ENCODE measurements at regions not wholly inside any gene's neighbourhood (a gene's known extent, or its start where the extent isn't known, plus 50 kb on each side); places are given as distances from the start of the nearest gene placed in this dataset.

DNA sequence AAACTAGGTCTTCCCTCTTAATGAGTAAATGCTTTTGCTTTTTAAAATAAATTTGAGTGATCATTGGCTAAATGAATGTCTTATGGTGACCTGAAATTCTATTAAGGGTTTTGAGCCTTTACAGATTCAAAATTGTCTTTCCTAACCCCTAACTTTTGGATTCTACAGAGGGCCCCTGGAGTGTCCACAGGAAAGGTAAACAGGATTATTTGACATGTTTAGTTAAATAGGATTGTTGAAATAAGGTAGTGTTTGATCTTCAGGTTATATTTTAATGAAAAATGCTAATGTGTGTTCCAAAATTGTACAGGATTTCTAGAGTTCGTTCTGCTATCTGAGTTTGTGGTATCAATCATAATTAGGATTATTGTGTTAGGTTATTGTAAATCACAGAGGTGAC is 55.9 kb upstream of the GJB6 start:
- H3K79me1 ChIP-seq (ENCODE audit: low read length) = no peaks in the 10 kb centered on the region
- H3K23ac ChIP-seq (ENCODE audit: low read length) = no peak overlapping the region
- no peak overlapping the region for H3K9ac ChIP-seq (ENCODE audit: low read length)
- no peak overlapping the region for H3K4me3 ChIP-seq (ENCODE audit: low read depth, low read length)
- peaks cover 0 to 2% of the 10 kb centered on the region in 2 experiments for H3K36me3 ChIP-seq (ENCODE audit: control insufficient read depth in 1 of 2, insufficient read depth in 2 of 2, low read length in 2 of 2)
- no peak overlapping the region for H3K18ac ChIP-seq (ENCODE audit: low read length)
- peaks cover 16% of the 10 kb centered on the region for H3K9me3 ChIP-seq (ENCODE audit: insufficient read depth, low read depth, low read length)
- H4K8ac ChIP-seq (ENCODE audit: low read depth, low read length) = no peak overlapping the region
- H3K4me2 ChIP-seq (ENCODE audit: low read length) = no peak overlapping the region
- no peak for DNase-seq
- H2AFZ ChIP-seq (ENCODE audit: insufficient read depth, low read length, poor library complexity) = no peak overlapping the region
- H4K12ac ChIP-seq (ENCODE audit: low read depth, low read length) = no peak overlapping the region
- H3K27ac ChIP-seq (ENCODE audit: low read depth, low read length) = no peak overlapping the region
- H3K14ac ChIP-seq (ENCODE audit: low read length) = no peak overlapping the region
- H2BK5ac ChIP-seq (ENCODE audit: low read depth, low read length, poor library complexity) = no peak overlapping the region
- H4K91ac ChIP-seq (ENCODE audit: low read depth, low read length) = no peak overlapping the region
- no CpG with 5 or more reads among the region's 1 CpG for WGBS (ENCODE audit: extremely low coverage, insufficient coverage, insufficient read length)
- no peak overlapping the region for H2AK5ac ChIP-seq (ENCODE audit: low read length)
- H3K79me2 ChIP-seq (ENCODE audit: control insufficient read depth, insufficient read depth, low read length, poor library complexity) = no peaks in the 10 kb centered on the region
- no peaks in the 10 kb centered on the region for H3K4me1 ChIP-seq (ENCODE audit: control insufficient read depth in 1 of 2, insufficient read depth in 2 of 2, low read length in 2 of 2)
- H2BK12ac ChIP-seq (ENCODE audit: low read length) = no peak overlapping the region
- H3K27me3 ChIP-seq (ENCODE audit: insufficient read depth, low read length) = no peaks in the 10 kb centered on the region
- H3K4ac ChIP-seq (ENCODE audit: low read depth, low read length) = no peak overlapping the region
- no peak overlapping the region for H2BK120ac ChIP-seq (ENCODE audit: insufficient read depth, low read length, poor library complexity)

DNA sequence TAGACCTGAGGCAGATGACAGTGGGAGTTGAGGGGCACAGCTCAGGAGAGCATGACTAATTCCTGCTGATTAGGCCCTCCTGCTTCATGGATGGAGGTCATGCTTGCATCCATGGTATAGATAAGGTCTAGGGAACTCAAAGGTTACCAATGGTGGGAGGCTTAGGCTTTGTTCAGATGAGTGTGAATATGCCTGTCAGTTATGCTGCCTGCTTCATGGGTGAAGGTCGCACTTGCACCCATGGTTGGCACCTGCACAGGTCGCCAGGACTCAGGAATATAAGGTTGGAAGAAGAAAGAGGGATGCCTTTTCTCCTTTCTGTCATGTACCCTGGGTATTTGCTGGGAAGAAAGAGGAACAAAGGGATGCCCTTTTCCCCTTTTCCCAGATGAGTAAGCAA is 53.4 kb upstream of the GJB6 start:
- Histone ChIP-seq H2AK5ac (ENCODE audit: low read length) (no peak overlapping the region), H4K91ac (ENCODE audit: low read depth, low read length) (no peak overlapping the region), H2AFZ (ENCODE audit: insufficient read depth, low read length, poor library complexity) (no peak overlapping the region), H3K79me1 (ENCODE audit: low read length) (no peaks in the 10 kb centered on the region), H2BK120ac (ENCODE audit: insufficient read depth, low read length, poor library complexity) (no peak overlapping the region), H4K12ac (ENCODE audit: low read depth, low read length) (no peak overlapping the region), H3K4me1 (ENCODE audit: control insufficient read depth in 1 of 2, insufficient read depth in 2 of 2, low read length in 2 of 2) (no peaks in the 10 kb centered on the region), H4K8ac (ENCODE audit: low read depth, low read length) (no peak overlapping the region), H3K18ac (ENCODE audit: low read length) (no peak overlapping the region), H3K14ac (ENCODE audit: low read length) (no peak overlapping the region), H3K9ac (ENCODE audit: low read length) (no peak overlapping the region), H3K4me2 (ENCODE audit: low read length) (no peak overlapping the region), H3K27ac (ENCODE audit: low read depth, low read length) (no peak overlapping the region), H3K23ac (ENCODE audit: low read length) (no peak overlapping the region), H3K27me3 (ENCODE audit: insufficient read depth, low read length) (no peaks in the 10 kb centered on the region), H3K36me3 (ENCODE audit: control insufficient read depth in 1 of 2, insufficient read depth in 2 of 2, low read length in 2 of 2) (peaks cover 0 to 2% of the 10 kb centered on the region in 2 experiments), H2BK12ac (ENCODE audit: low read length) (no peak overlapping the region), H3K4me3 (ENCODE audit: low read depth, low read length) (no peak overlapping the region), H3K4ac (ENCODE audit: low read depth, low read length) (no peak overlapping the region), H2BK5ac (ENCODE audit: low read depth, low read length, poor library complexity) (no peak overlapping the region), H3K79me2 (ENCODE audit: control insufficient read depth, insufficient read depth, low read length, poor library complexity) (no peaks in the 10 kb centered on the region), H3K9me3 (ENCODE audit: insufficient read depth, low read depth, low read length) (peaks cover 25% of the 10 kb centered on the region)
- no CpG with 5 or more reads among the region's 2 CpGs for WGBS (ENCODE audit: extremely low coverage, insufficient coverage, insufficient read length)
- DNase-seq = no peak

All from trophoblast cell (in vitro differentiated cells and primary cell).